ENCODE measurements at regions not wholly inside any gene's neighbourhood (a gene's known extent, or its start where the extent isn't known, plus 50 kb on each side); places are given as distances from the start of the nearest gene placed in this dataset.

GRCh38 chr5:88544671-88545070 is 276.0 kb upstream of the TMEM161B start:
- no peak for DNase-seq
- no peaks in the 10 kb centered on the region for H3K36me3 ChIP-seq (ENCODE audit: insufficient read depth, low read length)
- no peaks in the 10 kb centered on the region for H3K4me1 ChIP-seq (ENCODE audit: low read length)
- no peak overlapping the region for H3K4me3 ChIP-seq (ENCODE audit: low read length)
- no peak overlapping the region for H2AFZ ChIP-seq (ENCODE audit: low read length)
- H3K9ac ChIP-seq (ENCODE audit: low read length): no peak overlapping the region
- H3K79me2 ChIP-seq (ENCODE audit: low read length): no peaks in the 10 kb centered on the region
- no peaks in the 10 kb centered on the region for H3K9me3 ChIP-seq (ENCODE audit: low read length)
- no peaks in the 10 kb centered on the region for H3K27me3 ChIP-seq (ENCODE audit: low read length)
- no peaks in the 10 kb centered on the region for H3K9me2 ChIP-seq (replicated peaks; ENCODE audit: insufficient read depth, low read length)
- no peaks in the 10 kb centered on the region for H4K20me1 ChIP-seq (ENCODE audit: insufficient read depth, low read depth, low read length)
- H3K4me2 ChIP-seq (ENCODE audit: low read depth, low read length, poor library complexity, severe bottlenecking): no peak overlapping the region
- no peak overlapping the region for H3K27ac ChIP-seq (ENCODE audit: low read length)

- Histone ChIP-seq H3K79me2 (ENCODE audit: low read length) (no peaks in the 10 kb centered on the region), H3K9me2 (replicated peaks; ENCODE audit: insufficient read depth, low read length) (no peaks in the 10 kb centered on the region), H3K27ac (ENCODE audit: low read length) (no peak overlapping the region), H3K27me3 (ENCODE audit: low read length) (no peaks in the 10 kb centered on the region), H3K9me3 (ENCODE audit: low read length) (no peaks in the 10 kb centered on the region), H3K4me1 (ENCODE audit: low read length) (no peaks in the 10 kb centered on the region), H2AFZ (ENCODE audit: low read length) (no peak overlapping the region), H3K9ac (ENCODE audit: low read length) (no peak overlapping the region), H3K36me3 (ENCODE audit: insufficient read depth, low read length) (no peaks in the 10 kb centered on the region), H3K4me3 (ENCODE audit: low read length) (no peak overlapping the region), H4K20me1 (ENCODE audit: insufficient read depth, low read depth, low read length) (no peaks in the 10 kb centered on the region), H3K4me2 (ENCODE audit: low read depth, low read length, poor library complexity, severe bottlenecking) (no peak overlapping the region)
- DNase-seq: no peak
These were observed 275.5 kb upstream of the TMEM161B start for GRCh38 chr5:88544136-88544645.

- no peaks in the 10 kb centered on the region for H3K36me3 ChIP-seq (ENCODE audit: insufficient read depth, low read length)
These were observed 274.1 kb upstream of the TMEM161B start for GRCh38 chr5:88542786-88543185.

GRCh38 chr5:88540471-88541115 is 271.9 kb upstream of the TMEM161B start:
- no peak overlapping the region for H2AFZ ChIP-seq (ENCODE audit: low read length)
- no peak for DNase-seq
- no peaks in the 10 kb centered on the region for H4K20me1 ChIP-seq (ENCODE audit: insufficient read depth, low read depth, low read length)
- H3K9ac ChIP-seq (ENCODE audit: low read length): no peak overlapping the region
- H3K27ac ChIP-seq (ENCODE audit: low read length): no peak overlapping the region
- no peak overlapping the region for H3K4me3 ChIP-seq (ENCODE audit: low read length)
- no peak overlapping the region for H3K4me2 ChIP-seq (ENCODE audit: low read depth, low read length, poor library complexity, severe bottlenecking)
- no peaks in the 10 kb centered on the region for H3K4me1 ChIP-seq (ENCODE audit: low read length)
- no peaks in the 10 kb centered on the region for H3K36me3 ChIP-seq (ENCODE audit: insufficient read depth, low read length)
- no peaks in the 10 kb centered on the region for H3K9me2 ChIP-seq (replicated peaks; ENCODE audit: insufficient read depth, low read length)
- no peaks in the 10 kb centered on the region for H3K9me3 ChIP-seq (ENCODE audit: low read length)
- no peaks in the 10 kb centered on the region for H3K27me3 ChIP-seq (ENCODE audit: low read length)
- H3K79me2 ChIP-seq (ENCODE audit: low read length): no peaks in the 10 kb centered on the region

More at GRCh38 chr5:88542786-88543185, 274.1 kb upstream of the TMEM161B start:
- Histone ChIP-seq H3K27ac (ENCODE audit: low read length) (no peak overlapping the region), H3K79me2 (ENCODE audit: low read length) (no peaks in the 10 kb centered on the region), H3K9ac (ENCODE audit: low read length) (no peak overlapping the region), H3K9me3 (ENCODE audit: low read length) (no peaks in the 10 kb centered on the region), H3K4me2 (ENCODE audit: low read depth, low read length, poor library complexity, severe bottlenecking) (no peak overlapping the region), H3K27me3 (ENCODE audit: low read length) (no peaks in the 10 kb centered on the region), H3K9me2 (replicated peaks; ENCODE audit: insufficient read depth, low read length) (no peaks in the 10 kb centered on the region), H2AFZ (ENCODE audit: low read length) (no peak overlapping the region), H3K4me3 (ENCODE audit: low read length) (no peak overlapping the region), H3K4me1 (ENCODE audit: low read length) (no peaks in the 10 kb centered on the region), H4K20me1 (ENCODE audit: insufficient read depth, low read depth, low read length) (no peaks in the 10 kb centered on the region)
- DNase-seq: no peak

GRCh38 chr5:88539693-88540365 is 271.2 kb upstream of the TMEM161B start:
- H3K4me3 ChIP-seq (ENCODE audit: low read length): no peak overlapping the region

GRCh38 chr5:88539026-88539425 is 270.4 kb upstream of the TMEM161B start:
- Histone ChIP-seq H3K9me2 (replicated peaks; ENCODE audit: insufficient read depth, low read length) (no peaks in the 10 kb centered on the region), H3K79me2 (ENCODE audit: low read length) (no peaks in the 10 kb centered on the region), H3K4me2 (ENCODE audit: low read depth, low read length, poor library complexity, severe bottlenecking) (no peak overlapping the region), H3K9me3 (ENCODE audit: low read length) (no peaks in the 10 kb centered on the region), H3K36me3 (ENCODE audit: insufficient read depth, low read length) (no peaks in the 10 kb centered on the region), H3K27ac (ENCODE audit: low read length) (no peak overlapping the region), H4K20me1 (ENCODE audit: insufficient read depth, low read depth, low read length) (no peaks in the 10 kb centered on the region), H3K4me1 (ENCODE audit: low read length) (no peaks in the 10 kb centered on the region), H3K4me3 (ENCODE audit: low read length) (no peak overlapping the region), H2AFZ (ENCODE audit: low read length) (no peak overlapping the region), H3K9ac (ENCODE audit: low read length) (no peak overlapping the region), H3K27me3 (ENCODE audit: low read length) (no peaks in the 10 kb centered on the region)
- no peak for DNase-seq

More at GRCh38 chr5:88539693-88540365, 271.2 kb upstream of the TMEM161B start:
- Histone ChIP-seq H3K36me3 (ENCODE audit: insufficient read depth, low read length) (no peaks in the 10 kb centered on the region), H3K4me1 (ENCODE audit: low read length) (no peaks in the 10 kb centered on the region), H3K4me2 (ENCODE audit: low read depth, low read length, poor library complexity, severe bottlenecking) (no peak overlapping the region), H3K27me3 (ENCODE audit: low read length) (no peaks in the 10 kb centered on the region), H3K27ac (ENCODE audit: low read length) (no peak overlapping the region), H3K9me3 (ENCODE audit: low read length) (no peaks in the 10 kb centered on the region), H3K9ac (ENCODE audit: low read length) (no peak overlapping the region), H2AFZ (ENCODE audit: low read length) (no peak overlapping the region), H3K9me2 (replicated peaks; ENCODE audit: insufficient read depth, low read length) (no peaks in the 10 kb centered on the region), H4K20me1 (ENCODE audit: insufficient read depth, low read depth, low read length) (no peaks in the 10 kb centered on the region), H3K79me2 (ENCODE audit: low read length) (no peaks in the 10 kb centered on the region)
- DNase-seq: no peak

- H3K4me3 ChIP-seq (ENCODE audit: low read length): no peak overlapping the region
- no peaks in the 10 kb centered on the region for H4K20me1 ChIP-seq (ENCODE audit: insufficient read depth, low read depth, low read length)
- no peaks in the 10 kb centered on the region for H3K79me2 ChIP-seq (ENCODE audit: low read length)
- no peak overlapping the region for H3K9ac ChIP-seq (ENCODE audit: low read length)
- H2AFZ ChIP-seq (ENCODE audit: low read length): no peak overlapping the region
- no peaks in the 10 kb centered on the region for H3K9me3 ChIP-seq (ENCODE audit: low read length)
- DNase-seq: no peak
- no peaks in the 10 kb centered on the region for H3K27me3 ChIP-seq (ENCODE audit: low read length)
- H3K4me2 ChIP-seq (ENCODE audit: low read depth, low read length, poor library complexity, severe bottlenecking): no peak overlapping the region
- no peaks in the 10 kb centered on the region for H3K36me3 ChIP-seq (ENCODE audit: insufficient read depth, low read length)
- no peaks in the 10 kb centered on the region for H3K9me2 ChIP-seq (replicated peaks; ENCODE audit: insufficient read depth, low read length)
- H3K27ac ChIP-seq (ENCODE audit: low read length): no peak overlapping the region
- H3K4me1 ChIP-seq (ENCODE audit: low read length): no peaks in the 10 kb centered on the region
These were observed 267.5 kb upstream of the TMEM161B start for GRCh38 chr5:88536146-88536545.

- no peak overlapping the region for H3K4me3 ChIP-seq (ENCODE audit: low read length)
- no peaks in the 10 kb centered on the region for H3K4me1 ChIP-seq (ENCODE audit: low read length)
- no peaks in the 10 kb centered on the region for H3K27me3 ChIP-seq (ENCODE audit: low read length)
- no peaks in the 10 kb centered on the region for H3K9me3 ChIP-seq (ENCODE audit: low read length)
- no peak overlapping the region for H2AFZ ChIP-seq (ENCODE audit: low read length)
- H3K9ac ChIP-seq (ENCODE audit: low read length): no peak overlapping the region
- H3K9me2 ChIP-seq (replicated peaks; ENCODE audit: insufficient read depth, low read length): no peaks in the 10 kb centered on the region
- no peak overlapping the region for H3K4me2 ChIP-seq (ENCODE audit: low read depth, low read length, poor library complexity, severe bottlenecking)
- H4K20me1 ChIP-seq (ENCODE audit: insufficient read depth, low read depth, low read length): no peaks in the 10 kb centered on the region
- no peak overlapping the region for H3K27ac ChIP-seq (ENCODE audit: low read length)
- DNase-seq: no peak
- no peaks in the 10 kb centered on the region for H3K36me3 ChIP-seq (ENCODE audit: insufficient read depth, low read length)
- no peaks in the 10 kb centered on the region for H3K79me2 ChIP-seq (ENCODE audit: low read length)
These were observed 256.3 kb upstream of the TMEM161B start for GRCh38 chr5:88524941-88525340.
